H1 (cell line): ENCODE measurements at regions not wholly inside any gene's neighbourhood (a gene's known extent, or its start where the extent isn't known, plus 50 kb on each side); places are given as distances from the start of the nearest gene placed in this dataset.

Source experiments
- CEBPB ChIP-seq: IDR thresholded peaks from 2 replicates; pipeline ENCODE4 v1.6.1; 2012; ENCODE audit warnings: low read depth, low read length
- CHD1 ChIP-seq: IDR thresholded peaks from 2 replicates; pipeline ENCODE4 v1.6.1; 2012; ENCODE audit warnings: low read depth, low read length, improper control_type of control experiment
- EZH2 ChIP-seq: fragments of 200-600 bp; sonication (generic); IDR thresholded peaks from 2 replicates; pipeline ENCODE4 v1.7.1; 2012; ENCODE audit warnings: low read depth, mild to moderate bottlenecking, moderate library complexity, low read length, inconsistent platforms; ENCODE audit not compliant: severe bottlenecking
- HDAC6 ChIP-seq: IDR thresholded peaks from one replicate; pipeline ENCODE4 v1.7.1; 2012; ENCODE audit warnings: low read depth, mild to moderate bottlenecking, inconsistent platforms, low read length, moderate library complexity
- KDM4A ChIP-seq: IDR thresholded peaks from one replicate; pipeline ENCODE4 v1.7.1; 2012; ENCODE audit warnings: low read depth, mild to moderate bottlenecking, moderate library complexity, low read length, inconsistent platforms; ENCODE audit not compliant: severe bottlenecking
- MAFK ChIP-seq: IDR thresholded peaks from 2 replicates; pipeline ENCODE4 v1.6.1; 2012; ENCODE audit warnings: low read depth, mild to moderate bottlenecking, improper control_type of control experiment, low read length
- POLR2A ChIP-seq, 2 experiments: IDR thresholded peaks; 1 replicate in 1 of 2; 2 replicates in 1 of 2; pipeline ENCODE4 v1.6.1; 2011; ENCODE audit warnings: low read depth in 2 of 2, low read length in 2 of 2, mild to moderate bottlenecking in 2 of 2; ENCODE audit errors: control extremely low read depth in 1 of 2
- RXRA ChIP-seq: IDR thresholded peaks from 2 replicates; pipeline ENCODE4 v1.6.1; 2011; ENCODE audit warnings: low read depth, mild to moderate bottlenecking, low read length, moderate library complexity; ENCODE audit not compliant: insufficient read depth
- SP1 ChIP-seq: IDR thresholded peaks from 2 replicates; pipeline ENCODE4 v1.6.1; 2011; ENCODE audit warnings: low read depth, low read length
- SP2 ChIP-seq: IDR thresholded peaks from 2 replicates; pipeline ENCODE4 v1.6.1; 2012; ENCODE audit warnings: mild to moderate bottlenecking, low read length, inconsistent platforms
- TAF1 ChIP-seq: IDR thresholded peaks from 2 replicates; pipeline ENCODE4 v1.6.1; 2011; ENCODE audit warnings: mild to moderate bottlenecking, low read depth, low read length
- TCF12 ChIP-seq: IDR thresholded peaks from 2 replicates; pipeline ENCODE4 v1.6.1; 2011; ENCODE audit warnings: low read depth, mild to moderate bottlenecking, low read length
- ZNF274 ChIP-seq: IDR thresholded peaks from 2 replicates; pipeline ENCODE4 v1.7.0; 2012; ENCODE audit warnings: low read length, borderline replicate concordance; ENCODE audit errors: extremely low read depth
- TF ChIP-seq, protein P1 (sequence below), 3 experiments: IDR thresholded peaks; 1 replicate in 2 of 3; 2 replicates in 1 of 3; pipeline versions ENCODE4 v1.5.1 to v1.6.1; 2011; ENCODE audit warnings: low read length in 3 of 3, mild to moderate bottlenecking in 3 of 3, inconsistent platforms in 2 of 3, low read depth in 1 of 3, moderate library complexity in 1 of 3; ENCODE audit not compliant: insufficient read depth in 1 of 3; ENCODE audit errors: control extremely low read depth in 1 of 3

DNA sequence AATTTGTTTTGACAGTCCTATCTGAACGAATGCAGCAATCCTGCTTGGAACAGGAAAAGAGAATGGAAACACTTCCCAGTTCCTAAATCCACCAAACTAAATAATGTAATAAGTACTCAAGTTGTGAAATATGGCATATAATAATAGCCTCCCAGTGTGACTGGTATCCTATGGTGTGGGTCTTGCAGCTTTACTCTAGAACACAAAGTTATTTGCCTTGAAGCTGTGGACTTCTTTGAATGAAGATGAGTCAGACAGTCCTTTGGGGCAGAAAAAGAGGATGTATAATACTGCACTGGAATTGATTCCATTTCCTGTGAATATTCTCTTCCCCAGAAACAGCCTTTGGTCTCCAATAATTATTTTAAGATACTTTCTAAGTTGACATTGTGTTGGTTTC, 887.0 kb downstream of the KCNA4 start:
- TF ChIP-seq KDM4A = no peak
- no peak for TF ChIP-seq ZNF274
- TF ChIP-seq, protein P1, sequence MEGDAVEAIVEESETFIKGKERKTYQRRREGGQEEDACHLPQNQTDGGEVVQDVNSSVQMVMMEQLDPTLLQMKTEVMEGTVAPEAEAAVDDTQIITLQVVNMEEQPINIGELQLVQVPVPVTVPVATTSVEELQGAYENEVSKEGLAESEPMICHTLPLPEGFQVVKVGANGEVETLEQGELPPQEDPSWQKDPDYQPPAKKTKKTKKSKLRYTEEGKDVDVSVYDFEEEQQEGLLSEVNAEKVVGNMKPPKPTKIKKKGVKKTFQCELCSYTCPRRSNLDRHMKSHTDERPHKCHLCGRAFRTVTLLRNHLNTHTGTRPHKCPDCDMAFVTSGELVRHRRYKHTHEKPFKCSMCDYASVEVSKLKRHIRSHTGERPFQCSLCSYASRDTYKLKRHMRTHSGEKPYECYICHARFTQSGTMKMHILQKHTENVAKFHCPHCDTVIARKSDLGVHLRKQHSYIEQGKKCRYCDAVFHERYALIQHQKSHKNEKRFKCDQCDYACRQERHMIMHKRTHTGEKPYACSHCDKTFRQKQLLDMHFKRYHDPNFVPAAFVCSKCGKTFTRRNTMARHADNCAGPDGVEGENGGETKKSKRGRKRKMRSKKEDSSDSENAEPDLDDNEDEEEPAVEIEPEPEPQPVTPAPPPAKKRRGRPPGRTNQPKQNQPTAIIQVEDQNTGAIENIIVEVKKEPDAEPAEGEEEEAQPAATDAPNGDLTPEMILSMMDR (IDR thresholded peaks at IDR 0.05; ENCODE audit: control extremely low read depth in 1 of 3, insufficient read depth in 1 of 3, low read depth in 1 of 3, low read length in 3 of 3) = no peak
- TF ChIP-seq CHD1 = no peak
- TF ChIP-seq MAFK = no peak
- no peak for TF ChIP-seq EZH2
- no peak for TF ChIP-seq TAF1
- no peak for TF ChIP-seq HDAC6
- no peak for TF ChIP-seq RXRA
- TF ChIP-seq TCF12 = no peak
- TF ChIP-seq SP1 = no peak
- TF ChIP-seq SP2 = no peak
- no peak for TF ChIP-seq CEBPB
- TF ChIP-seq POLR2A (IDR thresholded peaks at IDR 0.05; ENCODE audit: control extremely low read depth in 1 of 2, low read depth in 2 of 2, low read length in 2 of 2) = no peak
